NCI-H2171 treated with DMSO at 0.1 percent for 48 hours (cell line): ENCODE measurements at regions not wholly inside any gene's neighbourhood (a gene's known extent, or its start where the extent isn't known, plus 50 kb on each side); places are given as distances from the start of the nearest gene placed in this dataset.
A peak's percentile ranks its signal among the peaks of the same experiment; 100 is the strongest.
"Not testable (repeated sequence)": the region's sequence is repeated elsewhere in the genome, so short reads cannot be mapped to it uniquely, and the experiment has no call there.

ENCODE experiments used
- DNase-seq: peaks from one replicate; lab custom pipeline; 2025; lab: John Stamatoyannopoulos, UW

DNA sequence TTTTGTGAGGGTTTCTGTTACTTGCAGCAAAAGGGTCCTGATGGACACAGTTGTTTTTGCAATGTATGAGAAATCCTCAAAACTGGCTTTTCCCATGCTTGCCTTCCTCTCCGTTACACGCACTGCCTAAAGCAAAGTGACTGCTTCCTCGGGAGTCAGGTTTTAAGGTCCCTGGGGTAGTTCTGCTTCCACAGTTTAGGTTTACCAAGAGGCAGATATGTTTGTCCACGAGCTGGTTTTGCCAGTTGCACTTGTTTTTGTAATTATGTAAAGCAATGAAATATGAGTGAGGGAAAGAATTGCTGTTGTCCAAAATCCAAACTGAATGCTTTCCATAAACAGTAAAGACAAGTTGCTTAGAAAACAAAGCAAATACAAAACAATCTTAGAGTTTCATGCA is 290.7 kb upstream of the AMIGO2 start:
- DNase-seq: no peak

DNA sequence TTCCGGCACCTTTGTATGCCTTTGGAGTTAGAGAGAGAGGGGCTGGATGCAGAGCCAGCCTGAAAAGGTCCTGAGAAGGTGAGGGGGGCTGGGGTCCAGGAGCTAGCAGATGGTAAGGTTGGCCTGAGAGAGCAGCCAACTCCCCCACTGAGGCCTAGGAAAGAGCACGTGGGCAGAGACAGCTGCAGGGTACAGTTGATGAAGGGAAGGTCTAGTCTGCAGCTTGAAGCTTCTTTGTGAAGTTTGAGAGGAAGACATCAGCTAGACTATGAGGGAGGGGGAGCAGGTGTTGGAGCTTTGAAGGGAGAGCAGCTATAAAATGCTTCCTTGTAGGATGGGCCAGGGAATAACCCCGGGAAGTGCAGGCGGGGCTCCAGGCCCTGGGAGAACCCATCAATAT is 289.3 kb upstream of the AMIGO2 start:
- no peak for DNase-seq

DNA sequence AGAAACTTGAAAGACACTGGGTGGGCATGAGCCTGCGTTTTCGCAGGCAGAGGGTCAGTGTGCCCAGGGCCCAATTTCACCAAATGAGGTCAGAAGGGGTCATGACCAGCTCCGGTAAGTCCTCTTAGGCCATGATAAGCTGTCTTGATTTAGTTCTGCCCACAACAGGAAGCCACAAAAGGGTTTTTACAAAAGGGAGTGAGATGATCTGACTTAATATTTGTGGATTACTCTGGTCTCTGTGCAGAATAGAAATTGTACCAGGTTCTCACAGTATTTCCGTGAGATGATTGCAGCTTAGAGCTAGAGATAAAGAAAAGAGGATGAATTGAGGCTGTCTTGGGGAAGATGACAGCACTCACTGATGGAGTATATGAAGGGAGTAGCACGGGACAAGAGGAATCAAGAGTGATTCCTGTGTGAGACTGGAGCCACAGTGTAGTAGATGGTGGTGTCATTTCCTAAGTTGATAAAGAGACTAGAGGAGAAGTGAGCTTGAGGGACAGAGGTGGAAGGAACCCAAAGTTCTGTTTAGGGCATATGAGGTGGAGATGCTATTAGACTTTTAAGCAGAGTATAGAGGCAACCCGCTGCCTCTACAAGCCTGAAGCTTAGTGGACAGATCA is 288.3 kb upstream of the AMIGO2 start:
- DNase-seq: no peak

DNA sequence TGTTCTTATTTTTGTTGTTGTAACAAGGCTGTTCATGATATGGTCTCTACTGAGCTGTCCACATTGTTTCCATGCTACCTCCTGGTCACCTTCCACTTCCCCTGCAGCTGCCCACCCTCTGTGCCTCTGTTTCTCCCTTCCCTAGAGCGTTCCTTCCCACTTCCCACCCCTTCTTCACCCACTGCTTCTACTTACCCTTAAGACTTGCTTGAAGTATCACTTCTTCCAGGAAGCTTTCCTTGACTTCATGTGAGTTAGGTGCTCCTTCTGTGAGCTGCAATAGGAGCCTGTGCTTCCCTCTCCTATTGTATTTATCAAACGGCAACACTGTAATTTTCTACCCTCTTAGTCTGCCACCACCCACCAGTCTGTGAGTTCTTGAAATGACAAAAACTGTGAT is 286.8 kb upstream of the AMIGO2 start:
- no peak for DNase-seq

DNA sequence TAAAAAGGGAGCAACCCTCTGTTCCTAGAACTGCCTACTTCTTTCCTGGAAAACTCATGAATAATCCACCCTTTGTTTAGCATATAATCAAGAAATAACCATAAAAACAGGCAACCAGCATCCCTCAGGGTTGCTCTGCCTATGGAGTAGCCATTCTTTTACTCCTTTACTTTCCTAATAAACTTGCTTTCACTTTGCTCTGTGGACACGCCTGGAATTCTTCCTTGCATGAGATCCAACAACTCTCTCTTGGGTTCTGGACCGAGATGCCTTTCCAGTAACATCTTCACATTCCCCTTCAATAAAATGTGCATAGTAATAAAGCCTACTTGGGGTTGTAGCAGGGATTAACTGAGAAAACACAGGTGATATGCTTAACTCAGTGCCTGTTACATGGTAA is 286.4 kb upstream of the AMIGO2 start:
- no peak for DNase-seq

DNA sequence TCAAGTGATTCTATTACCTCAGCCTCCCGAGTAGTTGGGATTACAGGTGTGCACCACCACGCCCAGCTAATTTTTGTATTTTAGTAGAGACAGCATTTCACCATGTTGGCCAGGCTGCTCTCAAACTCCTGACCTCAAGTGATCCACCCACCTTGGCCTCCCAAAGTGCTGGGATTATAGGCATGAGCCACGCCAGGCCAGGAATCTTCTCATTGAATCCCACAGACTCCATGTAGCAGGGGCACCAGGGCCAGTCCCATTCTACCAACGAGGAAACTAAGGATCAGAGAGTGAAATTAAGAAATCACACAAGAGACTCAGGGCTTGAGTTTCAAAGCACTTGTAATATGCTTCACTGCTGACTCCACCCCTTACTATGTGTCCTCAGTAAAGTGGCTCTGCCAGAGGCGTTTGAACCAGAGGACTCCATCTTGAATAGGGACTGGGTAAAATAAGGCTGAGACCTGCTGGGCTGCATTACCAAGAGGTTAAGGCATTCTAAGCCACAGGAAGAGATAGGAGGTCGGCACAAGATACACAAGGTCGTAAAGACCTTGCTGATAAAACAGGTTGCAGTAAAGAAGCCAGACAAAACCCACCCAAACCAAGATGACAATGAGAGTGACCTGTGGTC is 285.8 kb upstream of the AMIGO2 start:
- DNase-seq: not testable (repeated sequence)

DNA sequence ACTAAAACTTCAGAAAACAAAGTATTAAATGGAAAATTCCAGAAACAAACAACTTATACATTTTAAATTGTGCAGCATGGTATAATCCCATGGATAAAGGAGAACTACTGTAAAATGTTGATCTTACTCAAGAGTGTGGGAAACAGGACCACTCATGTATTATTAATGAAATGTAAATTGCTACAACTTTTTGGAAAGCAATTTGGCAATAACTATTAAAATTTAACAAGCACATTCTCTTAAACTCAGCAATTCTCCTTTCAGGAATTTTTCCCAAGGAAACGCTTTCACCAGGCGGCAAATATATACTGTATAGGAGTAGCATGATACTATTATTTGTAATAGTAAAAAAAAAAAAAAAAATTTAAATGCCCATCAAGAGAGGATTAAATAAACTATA is 284.5 kb upstream of the AMIGO2 start:
- DNase-seq: no peak

DNA sequence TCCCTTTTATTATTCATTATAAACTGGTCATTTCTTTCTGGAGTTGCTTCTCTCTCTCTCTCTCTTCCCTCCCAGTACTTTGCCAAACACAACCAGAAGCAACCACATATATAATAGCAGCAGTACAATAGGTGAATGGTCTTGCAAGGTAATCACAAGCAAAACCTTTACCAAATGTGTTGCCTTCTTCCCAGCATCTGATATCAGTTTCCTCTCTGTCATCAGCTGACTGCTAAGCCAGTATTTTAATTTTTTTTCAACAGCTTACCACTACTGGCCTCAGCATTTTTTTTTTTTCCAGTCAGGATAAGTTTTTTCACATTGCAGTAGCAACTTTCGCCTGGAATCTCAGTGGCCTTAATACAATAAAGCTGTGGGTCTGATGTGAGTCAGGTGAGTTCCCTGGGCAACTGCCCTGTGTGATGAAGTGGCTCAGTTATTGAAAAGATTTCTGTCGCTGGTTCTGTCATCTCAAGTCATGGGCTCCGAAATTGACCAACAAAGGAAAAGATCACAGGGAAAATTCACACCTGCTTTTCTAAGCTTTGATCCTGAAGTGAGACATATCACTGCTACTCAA is 282.5 kb upstream of the AMIGO2 start:
- no peak for DNase-seq

DNA sequence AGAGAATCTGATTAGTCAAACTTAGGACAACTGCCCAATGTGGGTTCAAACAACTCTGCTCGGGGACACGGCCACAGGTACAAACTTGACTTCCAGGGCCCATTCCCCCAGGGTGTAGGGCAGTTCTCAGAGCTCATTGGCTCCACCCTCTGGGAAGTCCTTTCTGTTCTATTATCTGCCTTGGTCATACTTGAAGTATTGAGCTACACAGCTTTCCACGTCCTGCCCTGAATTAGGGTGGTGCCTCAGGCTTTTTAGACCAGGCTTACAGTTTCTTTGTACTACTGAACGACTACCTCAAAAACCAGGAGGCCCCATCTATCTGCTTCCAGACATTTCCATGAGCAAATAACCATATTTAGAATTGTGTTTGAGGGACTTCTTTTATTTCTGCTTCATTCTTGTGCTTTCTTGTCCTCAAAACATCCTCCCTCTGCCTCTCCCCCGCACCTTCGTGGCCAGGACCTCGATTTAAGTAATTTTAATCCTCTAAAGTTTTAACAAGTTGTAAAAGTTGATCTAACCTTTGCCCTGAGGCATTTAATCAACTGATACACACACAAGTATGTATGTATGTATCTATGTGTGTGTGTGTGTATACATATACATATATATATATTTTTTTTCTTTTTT is 281.7 kb upstream of the AMIGO2 start:
- DNase-seq: no peak

DNA sequence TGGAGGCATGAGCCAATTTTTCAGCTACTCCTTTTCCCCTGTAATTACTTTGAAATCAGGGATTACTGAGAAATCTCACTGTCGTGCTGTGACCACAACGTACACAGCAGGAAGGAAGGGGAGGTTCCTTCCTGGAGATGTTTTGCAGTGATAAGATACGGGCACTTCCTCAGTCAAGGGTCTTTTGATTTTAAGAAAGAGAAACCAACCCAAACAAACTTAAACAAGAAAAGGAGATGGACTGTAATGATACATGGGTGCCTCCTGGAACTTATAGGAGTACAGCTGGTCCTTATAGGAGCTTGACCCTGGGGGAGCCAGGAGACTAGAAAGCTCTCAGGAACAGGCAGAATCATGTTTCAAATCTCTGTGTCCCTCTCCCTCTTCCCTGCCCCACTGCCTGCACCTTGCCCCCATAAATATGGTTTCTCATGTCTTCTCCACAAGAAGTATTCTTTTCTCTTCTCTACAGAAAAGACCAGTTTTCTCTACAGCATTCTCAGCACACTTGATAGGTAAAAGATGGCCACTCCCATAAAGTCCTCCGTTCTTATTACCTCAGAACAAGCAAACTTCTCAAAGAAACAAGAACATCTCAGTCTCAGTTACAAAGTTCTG is 281.1 kb upstream of the AMIGO2 start:
- DNase-seq: peak; percentile 41

DNA sequence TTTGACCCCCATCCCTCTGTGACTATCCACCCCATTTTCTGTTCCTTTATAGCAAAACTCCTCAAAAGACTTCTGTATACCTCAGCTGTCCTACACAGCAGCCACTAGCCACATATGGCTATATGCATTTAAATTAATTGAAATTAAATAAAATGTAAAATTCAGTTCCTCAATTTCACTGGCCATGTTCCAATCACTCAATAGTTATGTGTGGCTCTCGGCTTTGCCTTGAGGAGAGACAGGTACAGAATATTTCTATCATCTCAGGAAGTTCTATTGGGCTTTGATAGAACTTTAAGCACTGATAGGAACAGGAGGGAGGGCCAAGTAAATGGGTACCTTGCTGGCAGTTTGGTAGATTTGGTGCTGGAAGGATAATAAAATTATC is 280.3 kb upstream of the AMIGO2 start:
- no peak for DNase-seq

DNA sequence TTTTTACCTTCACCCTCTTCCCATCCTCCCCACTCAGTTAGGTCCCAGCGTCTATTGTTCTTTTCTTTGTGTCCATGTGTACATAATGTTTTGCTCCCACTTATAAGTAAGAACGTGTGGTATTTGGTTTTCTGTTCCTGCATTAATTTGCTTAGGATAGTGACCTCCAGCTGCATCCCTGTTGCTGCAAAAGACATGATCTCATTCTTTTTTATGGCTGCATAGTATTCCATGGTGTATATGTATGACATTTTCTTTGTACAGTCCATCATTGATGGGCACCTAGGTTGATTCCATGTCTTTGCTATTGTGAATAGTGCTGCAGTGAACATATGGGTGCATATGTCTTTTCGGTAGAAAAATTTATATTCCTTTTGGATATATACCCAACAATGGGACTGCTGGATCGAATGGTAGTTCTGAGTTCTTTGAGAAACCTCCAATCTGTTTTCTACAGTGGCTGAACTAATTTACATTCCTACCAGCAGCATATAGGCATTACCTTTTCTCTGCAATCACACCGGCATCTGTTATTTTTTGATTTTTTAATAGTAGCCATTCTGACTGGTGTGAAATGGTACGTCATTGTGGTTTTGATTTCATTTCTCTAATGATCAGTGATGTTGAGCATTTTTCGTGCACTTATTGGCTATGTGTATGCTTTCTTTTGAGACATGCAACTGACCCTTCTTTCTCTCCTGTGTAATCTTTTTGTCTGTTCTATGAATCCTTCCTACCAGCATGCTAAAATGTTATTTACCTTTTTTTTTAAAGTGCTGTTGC is 279.7 kb upstream of the AMIGO2 start:
- no peak for DNase-seq

DNA sequence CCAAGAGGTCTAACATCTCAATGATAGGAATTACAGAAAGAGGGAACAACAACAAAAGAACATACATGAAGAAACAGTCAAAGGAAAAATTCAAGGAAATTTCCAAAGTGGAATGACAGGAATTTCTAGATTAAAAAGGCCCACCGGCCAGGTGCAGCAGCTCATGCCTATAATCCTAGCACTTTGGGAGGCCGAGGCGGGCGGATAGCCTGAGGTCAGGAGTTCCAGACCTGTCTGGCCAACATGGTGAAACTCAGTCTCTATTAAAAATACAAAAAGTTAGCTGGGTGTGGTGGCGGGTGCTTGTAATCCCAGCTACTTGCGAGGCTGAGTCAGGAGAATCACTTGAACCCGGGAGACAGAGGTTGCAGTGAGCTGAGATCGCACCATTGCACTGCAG is 277.2 kb upstream of the AMIGO2 start:
- not testable (repeated sequence) for DNase-seq

DNA sequence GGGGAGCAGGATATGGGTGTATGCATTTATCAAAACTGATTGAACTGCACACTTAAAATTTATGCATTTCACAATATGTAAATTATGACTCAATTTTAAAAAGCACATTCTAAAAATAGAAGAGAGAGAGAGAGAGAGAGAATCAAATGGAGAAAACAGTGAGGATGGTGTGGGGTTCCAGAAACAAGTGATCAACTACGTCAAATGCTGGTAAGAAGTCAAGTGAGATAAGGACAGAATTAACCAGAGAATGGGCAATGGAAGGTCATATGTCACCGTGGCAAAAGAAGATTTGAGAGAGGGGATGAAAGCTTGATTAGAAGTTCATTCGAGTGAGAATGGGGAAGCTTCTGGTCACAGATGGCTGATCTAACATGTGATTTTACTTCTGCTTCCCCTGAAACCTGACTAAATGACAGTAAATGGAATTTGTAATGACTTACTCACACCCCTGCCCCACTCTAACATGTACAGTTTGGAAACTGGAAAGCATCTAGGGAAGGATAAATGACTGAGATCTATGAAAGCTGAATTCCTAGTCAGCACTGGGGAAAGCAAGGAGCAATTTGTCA is 276.5 kb upstream of the AMIGO2 start:
- no peak for DNase-seq

DNA sequence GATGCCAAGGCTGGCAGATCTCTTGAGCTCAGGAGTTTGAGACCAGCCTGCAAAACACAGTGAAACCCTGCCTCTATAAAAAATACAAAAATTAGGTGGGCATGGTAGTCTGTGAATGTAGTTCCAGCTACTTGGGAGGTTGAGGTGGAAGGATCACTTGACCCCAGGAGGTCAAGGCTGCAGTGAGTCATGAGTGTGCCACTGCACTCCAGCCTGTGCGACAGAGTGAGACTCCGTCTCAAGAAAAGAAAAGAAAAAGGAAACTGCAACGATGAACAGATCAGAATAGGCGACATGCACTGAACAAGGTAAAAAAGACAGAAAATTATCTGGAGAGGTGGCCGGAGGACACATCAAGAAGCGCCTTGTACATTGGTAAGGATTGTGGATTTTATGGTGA is 273.7 kb upstream of the AMIGO2 start:
- DNase-seq: no peak

DNA sequence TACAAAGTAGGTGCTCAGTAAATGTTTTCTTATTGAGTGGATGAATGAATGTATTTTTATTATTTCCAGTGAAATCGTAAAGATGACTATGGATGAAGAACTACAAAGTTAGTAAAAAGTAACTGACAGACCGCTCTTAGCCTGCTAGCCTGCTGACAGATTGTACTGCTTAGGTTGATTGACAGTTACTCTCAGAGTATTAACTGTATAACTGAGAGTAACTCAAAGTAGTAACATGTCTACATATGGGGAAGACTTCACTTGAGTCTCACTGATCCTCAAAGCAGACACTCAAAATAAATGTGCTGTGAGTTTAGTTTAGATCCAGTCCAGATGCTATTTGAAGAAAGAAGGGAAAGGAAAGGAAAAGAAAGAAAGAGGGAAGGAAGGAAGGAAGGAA is 272.3 kb upstream of the AMIGO2 start:
- DNase-seq: no peak

DNA sequence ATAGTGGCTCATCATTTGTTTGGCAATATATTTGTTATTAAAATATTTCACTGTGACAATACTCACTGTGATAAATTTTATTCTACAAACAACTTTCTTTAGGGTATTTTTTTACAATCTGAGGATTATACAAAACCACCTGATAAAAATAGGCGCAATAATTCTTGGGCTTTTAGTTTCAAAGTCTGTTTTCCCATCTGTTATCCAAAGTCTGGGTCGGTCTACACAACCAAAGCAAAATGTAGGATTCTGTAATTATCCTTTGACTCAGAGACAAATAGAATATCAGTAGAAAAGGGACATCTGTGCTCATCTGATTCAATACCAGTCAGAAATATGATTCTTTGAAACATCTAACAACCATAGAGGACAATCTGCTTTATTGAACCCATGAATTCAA is 271.8 kb upstream of the AMIGO2 start:
- DNase-seq: no peak

DNA sequence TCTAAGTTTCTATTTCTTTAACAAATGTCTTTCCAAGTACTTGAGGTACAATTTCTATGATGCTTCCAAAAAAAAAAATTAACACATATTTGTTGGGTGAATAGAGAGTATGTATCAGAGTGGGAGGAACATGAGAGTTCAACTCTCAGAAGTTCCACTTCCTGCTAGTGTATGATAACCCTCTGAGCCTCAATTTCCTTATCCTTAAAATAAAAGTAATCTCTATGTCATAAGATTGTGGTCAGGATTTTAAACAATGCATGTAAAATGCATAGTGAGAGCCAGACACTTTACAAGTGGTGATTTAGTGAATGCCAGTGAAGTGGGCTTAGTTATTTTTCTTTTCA is 270.3 kb upstream of the AMIGO2 start:
- no peak for DNase-seq

DNA sequence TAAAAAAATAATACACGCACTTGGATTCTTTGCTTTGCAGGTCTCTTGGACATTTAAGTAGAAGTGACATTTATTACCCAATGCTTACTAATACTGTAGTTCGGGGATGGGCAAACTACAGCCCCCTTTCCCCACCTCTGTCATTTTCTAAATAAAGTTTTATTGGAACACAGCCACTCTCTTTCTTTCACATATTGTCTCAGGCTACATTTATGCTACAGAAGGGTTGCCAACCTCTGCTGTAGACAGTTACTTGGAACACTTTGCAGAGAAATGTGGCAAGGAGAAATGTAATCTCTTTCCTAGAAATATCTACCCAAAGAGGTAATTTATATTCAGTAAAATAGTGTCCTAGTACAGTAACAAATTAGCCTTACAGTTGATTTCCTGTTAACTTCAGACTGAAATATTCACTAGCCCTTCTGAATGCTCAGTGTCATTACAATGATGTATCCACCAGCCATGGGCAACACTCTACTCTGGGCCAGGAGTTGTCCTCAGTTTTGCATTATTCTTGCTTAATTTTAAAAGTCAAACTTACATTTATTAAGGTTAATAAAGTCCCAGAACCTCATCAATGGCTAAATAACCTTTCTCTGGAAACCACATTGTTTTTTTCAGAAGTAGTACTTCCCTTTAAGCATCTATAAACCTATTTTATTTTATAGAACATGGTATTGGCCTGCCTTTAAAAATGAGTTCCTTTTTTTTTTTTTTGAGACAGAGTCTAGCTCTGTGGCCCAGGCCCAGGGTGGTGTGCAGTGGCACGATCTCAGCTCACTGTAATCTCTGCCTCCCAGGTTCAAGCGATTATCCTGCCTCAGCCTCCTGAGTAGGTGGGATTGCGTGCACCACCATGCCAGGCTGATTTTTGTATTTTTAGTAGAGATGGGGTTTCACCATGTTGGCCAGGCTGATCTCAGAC is 269.6 kb upstream of the AMIGO2 start:
- DNase-seq: no peak

DNA sequence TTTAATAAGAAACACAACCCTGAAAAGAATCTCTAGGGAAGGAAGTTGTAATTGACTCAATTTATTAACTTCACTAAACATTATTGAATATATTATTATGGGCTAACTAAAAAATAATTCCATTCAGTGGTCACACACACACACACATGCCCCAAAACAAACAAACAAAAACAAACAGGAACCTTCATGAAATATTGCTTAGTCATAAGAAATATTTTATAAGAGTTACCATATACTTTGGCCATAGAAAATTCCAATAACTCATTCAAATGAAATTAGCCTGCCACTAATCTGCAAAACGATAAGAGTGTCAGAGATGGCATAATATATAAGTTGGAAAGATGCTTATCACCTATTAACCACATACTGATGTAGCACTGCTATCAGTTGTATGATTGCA is 268.4 kb upstream of the AMIGO2 start:
- no peak for DNase-seq
